HG03469 (cell line): ENCODE measurements at regions not wholly inside any gene's neighbourhood (a gene's known extent, or its start where the extent isn't known, plus 50 kb on each side); places are given as distances from the start of the nearest gene placed in this dataset.

ENCODE experiments used
- ATAC-seq: cut with Tn5 transposase; IDR thresholded peaks from one replicate; pipeline ENCODE4 v1.9.1; 2021; ENCODE audit warnings: mild to moderate bottlenecking, moderate library complexity, moderate number of reproducible peaks; ENCODE audit not compliant: unreplicated experiment

DNA sequence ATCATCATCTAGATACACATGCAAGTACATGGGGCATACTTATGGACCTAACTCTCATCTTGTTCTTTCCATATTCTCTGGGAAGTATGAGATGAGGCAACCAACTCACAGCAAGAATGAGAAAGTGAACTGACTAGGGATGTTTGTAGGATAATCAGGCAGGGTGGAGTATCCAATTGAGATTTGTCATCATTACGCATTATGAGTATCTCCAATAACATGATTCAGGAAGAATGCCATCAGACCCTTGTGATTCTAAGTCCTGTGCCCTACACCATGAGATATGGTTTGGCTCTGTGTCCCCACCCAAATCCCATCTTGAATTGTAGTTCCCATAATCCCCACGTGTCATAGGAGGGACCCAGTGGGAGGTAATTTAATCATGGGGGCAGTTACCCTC is 154.0 kb downstream of the SLC30A10 start:
- no peak for ATAC-seq

DNA sequence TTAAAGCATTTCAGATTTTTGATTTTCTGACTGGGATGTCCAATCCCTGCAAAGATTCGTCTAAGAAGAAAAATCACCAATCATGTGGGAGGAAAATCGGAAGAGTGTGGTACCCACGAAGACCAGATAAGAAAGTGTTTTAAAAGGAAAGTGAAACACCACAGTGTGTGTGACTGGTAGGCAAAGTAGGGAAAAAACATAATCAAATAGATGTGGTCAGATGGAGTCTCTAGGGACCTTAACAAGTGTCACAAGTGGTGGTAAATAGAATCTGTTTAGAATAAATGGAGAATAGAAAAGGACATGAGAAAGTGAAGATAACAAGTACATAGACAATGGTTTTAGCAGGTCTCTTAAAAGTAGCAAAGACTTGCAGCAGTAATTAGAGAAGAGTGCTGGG is 154.6 kb downstream of the SLC30A10 start:
- ATAC-seq: peak; percentile 100

DNA sequence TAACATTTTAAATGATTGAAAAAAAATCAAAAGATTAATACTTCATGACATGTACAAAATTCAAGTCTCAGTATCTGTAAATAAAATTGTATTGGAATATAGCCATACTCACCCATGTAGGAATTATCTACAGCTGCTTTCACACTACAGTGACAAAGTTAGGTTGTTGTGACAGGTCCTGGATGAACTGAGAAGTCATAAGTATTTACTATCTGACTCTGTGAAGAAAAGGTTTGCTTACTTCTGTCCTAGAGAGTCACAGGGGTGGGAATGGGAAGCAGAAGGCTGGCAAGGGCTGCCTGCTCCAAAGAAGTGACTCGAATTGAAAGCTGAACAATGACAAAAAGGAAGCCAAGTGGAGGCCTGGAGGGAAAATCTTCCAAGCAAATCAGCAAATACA is 155.2 kb downstream of the SLC30A10 start:
- no peak for ATAC-seq

DNA sequence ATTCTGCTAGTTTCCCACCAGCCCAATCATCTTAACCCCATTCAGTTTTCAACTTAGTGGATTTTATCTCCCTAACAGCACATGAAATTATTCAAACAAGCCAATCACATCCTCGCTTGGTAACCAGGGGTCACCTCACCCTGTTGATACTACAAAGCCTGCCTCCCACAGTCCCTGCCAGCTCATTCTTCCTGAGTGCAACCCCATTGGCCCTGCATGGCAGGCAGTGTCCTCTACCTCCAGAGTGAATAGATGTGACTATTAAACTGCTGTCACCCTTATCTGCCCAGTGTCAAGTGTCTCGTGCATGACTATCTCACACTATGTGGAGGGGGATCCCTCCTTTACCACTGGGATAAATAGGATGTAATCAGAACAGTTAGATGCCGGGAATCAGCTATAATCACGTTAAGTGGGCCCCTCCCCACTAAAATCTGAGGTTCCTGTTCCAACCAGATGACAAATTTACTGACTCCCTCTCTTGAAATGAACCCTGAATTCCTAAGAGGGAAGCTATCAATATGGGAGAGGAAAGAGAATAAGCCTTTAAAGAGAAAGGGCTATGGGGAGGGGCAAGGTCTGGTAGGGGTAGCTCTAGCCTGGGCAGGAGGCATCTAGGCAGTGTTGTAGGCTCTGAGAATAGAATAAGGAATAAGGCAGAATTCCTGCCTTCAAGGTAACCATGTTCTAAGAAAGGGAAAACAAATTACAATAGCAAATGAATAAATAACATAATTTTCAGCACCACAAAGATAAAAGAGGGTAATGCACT is 155.9 kb downstream of the SLC30A10 start:
- no peak for ATAC-seq

DNA sequence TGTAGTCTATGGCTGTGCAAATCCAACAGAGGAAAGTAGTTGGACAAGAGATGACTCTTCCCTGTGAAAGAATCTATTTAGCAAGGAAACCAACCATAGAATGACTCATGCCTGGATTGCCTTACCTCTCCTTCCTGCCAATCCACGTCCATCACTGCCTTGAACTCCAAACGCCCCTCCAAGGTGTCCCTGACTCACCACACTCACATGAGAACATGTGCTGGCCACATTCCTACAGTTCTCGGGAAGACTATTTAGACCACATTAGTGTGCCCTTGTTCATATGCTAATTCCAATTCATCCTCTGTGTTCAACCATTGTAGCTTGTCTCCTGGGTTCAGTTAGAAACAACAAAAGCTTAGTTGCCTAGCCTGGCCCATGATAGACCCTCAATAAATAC is 157.3 kb downstream of the SLC30A10 start:
- ATAC-seq: no peak

DNA sequence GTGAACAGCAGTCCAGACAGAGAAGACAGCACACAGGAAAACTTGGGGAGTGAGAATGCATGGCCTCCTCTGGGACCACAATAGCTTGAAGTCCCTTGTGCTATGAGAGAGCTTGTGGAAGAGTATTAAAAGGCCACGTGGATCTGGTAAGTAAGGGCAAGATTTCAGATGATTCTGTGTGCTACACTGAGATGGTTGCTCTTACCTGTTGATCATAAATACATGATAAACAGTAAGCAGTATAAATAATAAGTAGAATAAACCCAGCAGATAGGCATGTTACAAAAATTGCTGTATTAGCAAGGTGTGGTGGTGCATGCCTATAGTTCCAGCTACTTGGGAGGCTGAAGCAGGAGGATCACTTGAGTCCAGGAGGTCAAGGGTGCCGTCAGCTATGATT is 150.4 kb upstream of the ZC3H11B start:
- ATAC-seq: no peak

DNA sequence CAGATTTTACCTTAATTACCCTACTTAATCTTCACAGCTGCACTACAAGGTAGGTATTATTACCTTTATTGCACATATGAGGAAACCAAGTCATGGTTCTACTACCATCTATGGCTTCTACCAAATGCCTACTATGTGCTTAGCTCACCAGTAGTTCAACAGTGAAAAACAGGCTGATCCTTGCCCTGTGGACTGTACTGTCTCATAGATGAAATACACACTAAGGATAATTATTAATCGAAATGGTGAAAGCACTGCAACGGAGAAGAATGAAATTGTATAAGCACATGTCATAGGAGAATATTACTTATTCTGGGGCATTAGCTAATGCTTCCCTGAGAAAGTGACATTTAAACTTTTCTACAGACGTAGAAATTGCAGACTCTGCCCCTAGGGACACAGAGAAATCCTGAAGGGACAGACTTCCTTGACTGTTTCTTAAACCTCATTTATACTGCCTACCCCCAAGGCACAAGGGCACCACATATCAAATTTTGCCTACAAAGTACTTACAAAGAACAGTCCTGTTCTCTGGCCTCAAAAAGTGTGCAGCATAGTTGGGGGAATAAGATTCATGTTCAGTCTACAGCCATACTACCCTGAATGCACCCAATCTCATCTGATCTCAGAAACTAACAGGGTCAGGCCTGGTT is 148.4 kb upstream of the ZC3H11B start:
- no peak for ATAC-seq

DNA sequence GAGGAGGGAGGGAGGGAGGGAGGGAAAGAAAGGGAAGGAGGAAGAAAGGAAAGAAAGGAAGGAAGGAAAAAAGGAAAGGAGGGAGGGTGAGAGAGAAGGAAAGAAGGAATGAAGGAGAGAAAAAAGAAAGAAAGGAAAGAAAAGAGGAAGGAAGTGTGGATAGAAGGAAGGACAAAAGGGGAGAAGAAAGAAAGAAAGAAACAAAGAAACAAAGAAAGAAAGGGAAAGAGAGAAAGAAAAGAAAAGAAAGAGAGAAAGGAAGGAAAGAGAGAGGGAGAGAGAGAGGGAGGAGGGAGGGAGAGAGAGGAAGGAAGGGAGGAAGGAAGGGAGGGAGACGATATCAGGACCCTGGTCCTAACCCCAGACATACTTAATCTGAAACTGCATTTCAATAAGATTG is 146.2 kb upstream of the ZC3H11B start:
- ATAC-seq: no peak

DNA sequence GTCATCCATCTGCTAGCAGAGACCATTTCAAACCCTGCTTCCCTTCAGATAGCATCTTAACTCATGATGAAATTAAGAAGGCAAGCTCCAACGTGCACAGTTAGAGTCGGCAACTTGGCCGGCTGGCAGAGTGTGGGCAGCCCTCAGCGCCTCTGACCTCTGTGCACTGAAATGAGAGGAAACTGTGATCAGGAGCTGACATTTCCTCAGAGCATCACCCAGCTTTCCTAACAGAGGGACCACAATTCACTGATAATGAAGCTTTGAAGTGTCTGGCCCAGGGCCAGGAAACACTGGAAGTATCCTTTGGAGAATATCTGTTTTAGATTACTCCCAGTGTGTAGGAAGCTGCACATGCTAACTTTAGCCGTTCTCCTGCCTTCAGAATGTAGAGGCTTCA is 145.0 kb upstream of the ZC3H11B start:
- no peak for ATAC-seq

DNA sequence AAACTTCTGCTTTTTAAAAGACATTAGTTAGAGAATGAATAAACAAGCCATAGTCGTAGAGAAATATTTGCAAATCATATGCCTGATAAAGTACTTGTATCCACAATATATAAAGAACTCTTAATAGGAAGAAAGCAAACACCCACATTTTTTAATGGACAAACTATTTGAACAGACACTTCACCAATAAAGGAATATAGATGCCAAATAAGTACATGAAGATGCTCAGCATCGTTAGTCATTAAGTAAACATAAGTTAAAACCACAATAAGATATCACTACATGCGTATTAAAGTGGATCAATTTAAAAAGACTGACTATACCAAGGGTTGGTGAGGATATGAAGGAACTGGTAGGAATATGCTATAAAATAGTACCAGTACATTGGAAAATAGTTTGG is 142.3 kb upstream of the ZC3H11B start:
- ATAC-seq: no peak

DNA sequence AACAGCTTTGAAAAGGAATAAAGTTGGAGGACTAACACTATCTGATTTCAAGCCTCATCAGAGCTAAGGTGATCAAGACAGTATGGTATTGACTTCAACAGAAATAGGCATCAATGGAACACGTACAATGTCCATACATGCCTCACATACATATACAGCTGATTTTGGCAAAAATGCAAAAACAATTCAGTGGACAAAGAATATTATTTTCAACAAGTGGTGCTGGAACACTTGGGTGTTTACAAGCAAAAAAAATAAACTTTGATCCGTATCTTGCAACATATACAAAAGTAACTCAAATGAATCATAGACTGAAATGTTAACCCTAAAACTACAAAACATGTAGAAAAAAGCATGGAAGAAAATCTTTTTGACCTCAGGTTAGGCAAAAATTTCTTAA is 141.9 kb upstream of the ZC3H11B start:
- ATAC-seq: no peak

DNA sequence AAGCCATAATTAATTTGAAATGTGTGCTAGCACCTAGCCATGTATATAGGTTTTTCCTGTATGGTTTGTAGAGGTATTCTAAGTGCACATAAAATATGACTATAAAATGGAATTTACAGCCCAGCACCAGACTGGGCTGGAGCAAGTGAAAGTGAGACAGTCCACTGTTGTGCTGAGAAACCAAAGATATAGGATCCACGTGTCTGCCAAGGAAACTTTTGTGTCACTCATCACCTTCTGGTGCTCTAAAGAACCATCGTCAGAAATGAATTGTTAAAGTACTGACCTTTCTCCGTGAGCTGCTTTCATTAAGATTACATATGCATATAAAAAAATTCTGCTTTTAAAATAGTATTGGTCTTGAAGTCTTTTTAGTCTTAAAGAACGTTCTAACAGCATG is 141.0 kb upstream of the ZC3H11B start:
- no peak for ATAC-seq

DNA sequence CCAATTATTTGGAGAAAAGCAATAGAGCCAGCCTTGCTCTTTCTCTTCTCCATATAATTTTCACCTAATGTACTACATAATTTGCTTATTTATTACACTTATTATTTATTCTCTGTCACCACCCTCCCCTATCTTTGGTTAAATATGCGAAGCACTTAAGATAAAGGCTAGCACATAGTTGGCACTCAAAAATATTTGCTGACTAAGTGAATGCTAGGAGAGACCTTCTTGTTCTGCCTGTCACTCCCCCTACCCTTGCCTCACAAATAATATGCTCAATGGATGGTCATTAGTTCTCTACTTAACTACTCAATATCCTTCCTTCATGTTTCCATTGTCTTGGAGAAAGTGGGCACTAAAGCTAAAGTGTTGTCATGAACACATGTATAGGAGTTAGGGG is 139.7 kb upstream of the ZC3H11B start:
- no peak for ATAC-seq

DNA sequence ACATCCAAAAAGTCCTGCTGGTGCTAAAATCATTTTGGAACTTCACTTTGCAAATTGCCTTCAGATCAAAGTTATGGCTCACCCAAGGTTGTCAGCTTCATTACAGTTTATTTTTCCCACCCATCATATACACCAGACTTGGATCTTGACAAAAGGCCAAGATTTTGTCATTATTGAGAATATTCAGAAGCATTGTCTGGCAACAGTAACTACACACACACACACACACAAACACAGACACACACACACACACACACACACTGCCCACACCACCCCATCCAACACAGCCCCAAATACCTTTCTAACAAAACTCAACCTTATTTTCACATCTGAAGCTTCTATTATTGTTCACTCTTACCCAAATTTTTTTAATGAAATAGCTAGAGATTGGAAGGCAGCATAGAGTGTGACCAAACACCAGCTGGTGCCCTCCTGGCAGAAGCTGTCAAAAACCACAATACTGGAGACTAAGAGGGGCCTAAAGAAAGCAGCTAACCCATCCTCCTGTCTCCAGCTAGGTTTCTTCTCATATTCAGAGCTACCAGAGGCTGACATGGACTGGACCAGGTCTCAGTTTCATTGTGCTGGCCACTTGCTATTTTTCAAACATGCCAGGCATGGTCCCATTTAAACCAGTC is 139.1 kb upstream of the ZC3H11B start:
- ATAC-seq: no peak

DNA sequence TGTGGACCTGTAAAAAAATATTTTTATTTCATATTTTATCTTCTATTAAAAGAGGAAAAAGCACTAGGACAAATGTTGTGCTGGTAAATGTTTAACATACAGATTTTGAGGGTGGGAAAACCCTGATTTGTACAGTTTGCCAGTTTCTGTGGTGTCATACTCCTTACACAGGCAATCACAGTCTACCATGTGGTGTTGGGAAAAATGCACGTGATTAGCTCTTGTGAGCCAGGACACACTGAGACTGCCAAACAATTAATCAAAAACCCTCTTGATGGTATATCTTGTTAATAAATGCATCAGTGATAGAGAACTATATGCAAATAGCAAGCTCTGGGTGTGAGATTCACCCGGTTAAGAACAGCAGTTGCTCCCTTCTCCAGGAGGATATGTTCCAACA is 136.5 kb upstream of the ZC3H11B start:
- no peak for ATAC-seq

DNA sequence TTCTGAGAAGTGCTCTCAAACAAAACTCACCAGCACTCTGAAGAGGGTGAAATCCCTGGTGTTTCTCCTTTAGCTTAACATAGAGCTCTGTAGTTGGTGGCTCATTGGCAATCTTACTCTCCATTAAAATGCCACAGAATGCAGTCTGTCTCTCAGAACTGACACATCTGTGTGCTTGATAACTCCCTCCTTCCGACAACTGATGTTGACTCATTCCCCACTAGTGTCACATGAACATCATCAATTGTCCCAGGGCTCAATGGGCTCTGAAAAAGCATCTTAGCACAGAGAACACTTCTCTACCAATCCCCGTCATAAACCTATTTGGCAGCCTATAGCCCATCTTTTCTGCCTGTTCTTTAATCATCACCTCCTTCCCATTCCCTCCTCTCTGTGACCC is 133.2 kb upstream of the ZC3H11B start:
- no peak for ATAC-seq

DNA sequence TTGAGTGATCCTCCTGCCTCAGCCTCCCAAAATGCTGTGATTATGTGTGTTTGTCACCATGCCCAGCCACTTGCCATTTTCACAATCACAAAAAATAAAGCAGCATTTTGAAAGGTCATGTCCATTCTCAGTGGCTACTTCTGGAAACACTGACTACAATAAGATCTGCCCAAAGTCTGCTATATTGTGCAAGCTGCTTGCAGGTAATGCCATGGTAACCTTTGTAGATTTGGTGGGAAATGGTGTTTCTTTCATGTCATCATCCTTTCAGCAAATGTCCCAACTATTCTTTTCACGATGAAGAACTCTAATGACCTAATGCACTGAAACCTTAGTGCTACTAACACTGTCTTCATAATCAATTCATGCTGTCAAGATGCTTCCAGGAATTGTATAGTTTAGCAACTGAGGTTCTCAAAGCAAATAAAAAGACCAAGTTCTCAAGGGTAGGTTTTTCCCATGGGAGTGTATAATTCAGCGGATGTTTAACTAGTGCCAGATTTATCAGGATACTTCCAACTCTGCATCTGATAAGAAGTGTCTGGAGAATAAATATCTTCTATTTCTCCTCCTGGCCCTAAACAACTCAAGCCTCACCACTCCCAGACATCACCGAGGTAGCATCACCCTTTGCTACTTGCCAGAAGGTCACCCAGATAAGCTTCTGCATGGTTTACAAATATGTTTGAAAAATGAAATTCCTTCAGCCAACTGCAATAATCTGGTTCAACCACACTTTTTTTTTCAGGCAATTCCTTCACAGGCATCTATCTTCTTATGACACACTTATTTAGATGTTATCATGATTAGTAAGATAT is 132.0 kb upstream of the ZC3H11B start:
- no peak for ATAC-seq

DNA sequence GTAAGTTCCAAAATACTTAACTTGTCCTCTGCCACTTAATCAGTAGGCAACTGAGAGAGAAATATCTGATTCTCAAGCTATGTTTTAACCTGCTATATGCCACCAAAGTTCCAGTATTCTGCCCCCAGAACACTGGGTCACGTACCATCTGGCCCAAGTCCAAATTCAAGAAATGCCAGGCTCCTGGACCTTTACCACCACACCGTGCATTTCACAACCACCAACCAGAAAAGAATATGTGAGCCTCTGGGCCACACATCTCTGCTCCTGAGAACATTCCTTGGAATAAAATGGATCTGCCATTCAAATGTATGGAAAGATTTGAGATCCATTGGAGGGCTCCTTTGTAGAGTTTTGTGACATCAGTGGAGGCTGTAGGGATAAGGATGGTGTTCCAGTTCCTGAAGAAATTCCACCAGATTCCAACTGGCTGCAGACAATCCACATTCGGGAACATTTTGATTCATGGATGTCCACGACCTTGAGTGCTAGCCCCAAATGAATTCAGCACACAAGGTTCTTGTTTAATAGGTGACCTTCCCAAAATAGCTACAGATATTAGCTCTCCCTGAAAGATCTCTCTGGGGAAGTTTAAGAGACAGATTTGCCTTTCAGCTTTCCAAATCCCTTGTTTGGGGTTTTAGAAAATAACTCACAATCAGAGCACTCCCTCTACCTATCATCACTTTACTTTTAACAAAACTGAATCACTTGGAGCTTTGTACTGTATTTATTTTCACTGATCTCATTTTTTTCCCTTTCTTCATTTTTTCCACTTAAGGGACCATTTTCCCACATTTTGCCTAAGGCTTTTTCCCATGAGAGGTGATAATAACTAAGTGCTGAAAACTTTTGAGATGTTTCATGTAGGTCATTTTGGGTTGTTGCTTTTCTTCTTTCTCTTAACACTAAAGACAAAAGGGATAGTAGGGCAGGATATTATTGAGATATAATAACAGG is 128.4 kb upstream of the ZC3H11B start:
- ATAC-seq: no peak

DNA sequence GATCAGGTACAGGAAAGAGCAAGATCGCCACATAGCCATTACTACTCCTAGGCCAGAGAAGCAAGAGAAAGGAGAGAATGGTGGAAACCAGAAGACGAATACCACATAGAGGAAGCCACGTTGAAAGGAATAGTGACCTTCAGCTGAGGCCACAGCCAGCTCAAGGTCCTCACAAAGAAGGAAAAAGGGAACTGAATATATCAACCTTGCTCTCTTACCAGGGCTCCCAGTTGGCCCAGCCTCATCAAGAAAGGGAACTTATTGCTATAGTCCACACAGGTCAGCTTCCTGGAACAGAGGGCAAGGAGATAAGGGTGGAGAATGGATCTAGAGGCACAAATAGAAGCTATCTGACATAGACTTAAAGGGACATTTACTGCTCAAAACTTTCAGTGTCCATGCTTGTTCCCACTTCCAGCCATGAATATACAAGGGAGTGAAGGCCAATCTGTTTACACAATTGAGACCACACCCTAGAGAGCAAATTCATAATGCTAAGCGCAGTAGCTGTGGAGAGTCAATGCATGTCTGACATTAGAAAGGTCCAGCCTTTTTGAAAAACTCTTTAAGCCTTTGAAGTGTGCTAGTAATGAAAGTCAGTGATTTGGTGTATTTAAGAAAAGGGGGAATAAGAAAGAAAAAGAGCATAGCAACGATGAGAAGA is 120.7 kb upstream of the ZC3H11B start:
- ATAC-seq: no peak
